GM21390 (cell line): ENCODE measurements at regions not wholly inside any gene's neighbourhood (a gene's known extent, or its start where the extent isn't known, plus 50 kb on each side); places are given as distances from the start of the nearest gene placed in this dataset.

Source experiments
- ATAC-seq: cut with Tn5 transposase; IDR thresholded peaks from one replicate; pipeline ENCODE4 v1.9.1; 2021; ENCODE audit not compliant: unreplicated experiment

GRCh38 chr10:88023676-88024075 lies 160.3 kb downstream of the PTEN start:
- no peak for ATAC-seq

GRCh38 chr10:88026031-88026430 lies 162.6 kb downstream of the PTEN start:
- ATAC-seq, result no peak

GRCh38 chr10:88027570-88027969 lies 164.1 kb downstream of the PTEN start:
- ATAC-seq, result no peak

GRCh38 chr10:88028072-88028471 lies 164.6 kb downstream of the PTEN start:
- no peak for ATAC-seq

- ATAC-seq, result no peak
These were observed 165.2 kb downstream of the PTEN start for GRCh38 chr10:88028654-88029053.

GRCh38 chr10:88032566-88032965 lies 169.1 kb downstream of the PTEN start:
- ATAC-seq, result no peak

DNA sequence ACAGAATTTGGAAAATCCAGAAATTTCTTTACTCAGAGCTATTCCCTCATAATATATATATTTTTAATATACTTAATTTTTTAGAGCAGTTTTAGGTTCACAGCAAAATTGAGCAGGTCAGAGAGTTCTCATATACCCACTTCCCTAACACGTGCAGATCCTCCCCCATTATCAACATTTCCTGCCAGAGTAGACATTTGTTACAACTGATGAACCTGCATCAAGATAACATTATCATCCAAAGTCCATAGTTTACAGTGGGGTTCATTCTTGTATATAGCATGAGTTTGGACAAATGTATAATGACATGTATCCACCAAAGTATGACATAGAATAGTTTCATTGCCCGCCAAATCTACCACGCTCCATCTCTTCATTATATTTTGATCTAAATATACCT lies 170.0 kb downstream of the PTEN start:
- no peak for ATAC-seq

DNA sequence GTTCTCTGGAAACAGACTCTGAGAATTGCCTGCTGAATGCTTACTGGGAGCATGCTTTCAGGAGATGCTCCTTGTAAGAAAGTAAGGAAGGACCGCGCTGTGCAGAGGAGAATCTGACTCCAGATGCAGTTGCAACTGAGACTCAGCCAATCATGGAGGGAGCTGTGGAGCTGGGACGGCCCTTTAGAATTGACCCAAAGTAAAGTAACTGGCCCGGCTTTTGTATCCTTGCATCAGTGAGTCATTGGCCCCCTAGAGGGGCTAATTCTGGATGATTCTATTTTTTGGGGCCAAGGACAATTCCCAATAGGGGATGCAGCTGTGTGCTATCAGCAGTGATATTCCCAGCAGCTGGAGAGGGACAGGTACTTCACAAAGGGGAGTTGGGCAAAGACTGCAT lies 170.4 kb downstream of the PTEN start:
- ATAC-seq, result no peak

DNA sequence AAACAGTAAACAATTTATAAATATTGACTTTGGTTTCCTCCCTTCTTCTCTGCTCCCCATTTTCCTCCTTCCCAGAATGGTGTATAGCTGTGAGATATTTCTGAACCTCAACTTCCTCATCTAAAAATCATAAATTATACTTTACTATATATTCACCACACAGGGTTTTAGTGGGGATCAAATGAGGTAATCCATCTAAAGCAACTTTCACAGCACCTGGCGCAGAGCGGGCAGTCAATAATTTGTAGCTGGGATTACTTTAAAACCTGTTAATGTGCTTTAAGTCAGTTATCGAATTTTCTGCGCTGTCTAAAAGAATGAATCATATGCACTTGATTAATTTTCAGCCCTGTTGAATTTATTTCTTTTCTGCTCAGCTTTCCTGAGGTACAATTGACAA lies 172.7 kb downstream of the PTEN start:
- ATAC-seq, result no peak

GRCh38 chr10:88037623-88038022 lies 174.2 kb downstream of the PTEN start:
- no peak for ATAC-seq

DNA sequence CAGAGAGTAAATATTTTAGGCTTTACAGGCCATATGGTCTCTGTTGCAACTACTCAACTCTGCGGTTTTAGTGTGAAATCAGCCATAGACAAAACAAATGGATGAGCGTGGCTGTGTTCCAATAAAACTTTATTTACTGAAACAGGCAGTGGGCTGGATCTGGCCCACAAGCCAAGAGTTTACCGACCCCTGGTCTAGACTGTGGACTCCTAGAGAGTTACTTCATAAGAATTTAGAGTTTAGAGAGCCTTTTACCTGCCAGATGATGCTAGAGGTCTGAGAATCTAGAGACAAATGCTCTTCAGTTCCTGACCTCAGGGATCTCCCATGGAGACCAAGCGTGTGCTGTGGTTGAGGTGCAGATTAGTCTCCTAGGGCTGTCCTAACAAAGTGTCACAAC lies 174.8 kb downstream of the PTEN start:
- ATAC-seq, result no peak

DNA sequence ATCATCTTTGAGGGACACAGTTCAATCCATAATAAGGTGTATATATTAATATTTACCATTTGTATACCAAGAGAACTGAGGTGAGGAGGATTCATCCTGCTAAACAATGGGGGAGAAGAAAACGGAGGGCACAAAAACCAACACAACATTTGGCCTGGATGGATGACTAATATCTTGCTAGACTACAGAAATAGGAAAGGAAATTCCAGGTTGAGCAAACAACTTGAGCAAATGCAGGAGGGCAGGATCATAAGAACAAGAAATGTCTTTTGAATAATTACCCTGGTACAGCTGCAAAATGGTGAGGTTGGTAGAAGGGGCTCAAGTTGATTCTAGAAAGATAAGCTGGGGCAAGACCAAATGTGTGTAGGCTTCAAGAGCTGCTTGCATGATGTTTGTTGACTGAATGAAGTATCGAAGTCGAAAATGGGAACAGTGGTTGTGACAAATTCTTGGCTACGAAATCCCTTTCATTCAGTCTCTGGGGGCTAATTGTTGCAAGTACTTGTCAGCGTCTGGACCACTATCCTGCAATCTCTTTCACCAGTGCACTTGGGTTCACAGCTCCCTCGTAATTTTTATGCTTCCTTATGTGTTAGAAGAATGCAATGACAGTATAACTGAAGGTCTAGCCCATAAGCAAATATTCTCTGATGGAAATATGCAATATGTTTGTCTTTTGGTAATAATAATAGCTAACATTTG lies 176.2 kb downstream of the PTEN start:
- no peak for ATAC-seq

DNA sequence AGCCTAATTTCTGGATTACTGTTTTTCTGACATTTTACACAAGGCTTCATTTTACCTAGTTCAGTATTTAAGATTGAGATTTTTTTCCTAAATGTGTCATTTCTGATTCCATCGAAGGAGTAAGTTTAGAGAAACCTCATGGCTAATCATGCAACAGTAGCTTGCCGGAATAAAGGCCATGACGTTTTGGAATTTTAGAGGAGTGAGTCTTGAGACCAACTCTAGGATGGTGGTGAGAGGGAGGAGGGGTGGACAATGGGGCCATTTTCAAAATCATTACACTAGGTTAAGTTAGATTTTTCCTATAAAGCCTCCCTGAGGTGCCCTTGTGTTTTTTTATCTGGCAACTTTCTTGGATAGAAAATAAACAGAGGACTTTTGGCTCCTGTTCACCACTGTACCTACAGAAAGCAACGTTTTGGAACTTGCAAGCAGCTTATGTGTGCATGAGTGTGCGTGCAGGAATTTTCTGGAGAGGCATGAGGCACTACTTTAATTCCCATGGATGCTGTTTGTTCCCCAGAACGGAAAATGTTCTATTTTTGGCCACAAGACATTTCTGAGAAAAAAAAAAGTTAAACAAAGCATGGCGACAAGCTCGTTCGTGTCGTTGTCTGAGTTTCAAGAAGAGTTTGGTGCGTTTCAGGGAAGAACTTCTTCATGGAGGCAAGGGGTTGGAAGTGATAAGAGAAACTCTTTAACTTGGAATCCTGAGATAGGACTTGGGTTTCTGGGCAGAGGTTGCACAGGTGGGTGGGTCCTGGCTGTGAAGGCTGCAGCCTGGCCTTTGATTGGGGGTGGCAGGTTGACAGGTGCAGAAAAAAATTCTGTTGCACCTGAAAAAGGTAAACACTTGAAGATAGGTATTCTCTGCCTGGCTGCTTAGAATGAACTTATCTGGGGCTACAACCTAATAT lies 178.1 kb downstream of the PTEN start:
- no peak for ATAC-seq

DNA sequence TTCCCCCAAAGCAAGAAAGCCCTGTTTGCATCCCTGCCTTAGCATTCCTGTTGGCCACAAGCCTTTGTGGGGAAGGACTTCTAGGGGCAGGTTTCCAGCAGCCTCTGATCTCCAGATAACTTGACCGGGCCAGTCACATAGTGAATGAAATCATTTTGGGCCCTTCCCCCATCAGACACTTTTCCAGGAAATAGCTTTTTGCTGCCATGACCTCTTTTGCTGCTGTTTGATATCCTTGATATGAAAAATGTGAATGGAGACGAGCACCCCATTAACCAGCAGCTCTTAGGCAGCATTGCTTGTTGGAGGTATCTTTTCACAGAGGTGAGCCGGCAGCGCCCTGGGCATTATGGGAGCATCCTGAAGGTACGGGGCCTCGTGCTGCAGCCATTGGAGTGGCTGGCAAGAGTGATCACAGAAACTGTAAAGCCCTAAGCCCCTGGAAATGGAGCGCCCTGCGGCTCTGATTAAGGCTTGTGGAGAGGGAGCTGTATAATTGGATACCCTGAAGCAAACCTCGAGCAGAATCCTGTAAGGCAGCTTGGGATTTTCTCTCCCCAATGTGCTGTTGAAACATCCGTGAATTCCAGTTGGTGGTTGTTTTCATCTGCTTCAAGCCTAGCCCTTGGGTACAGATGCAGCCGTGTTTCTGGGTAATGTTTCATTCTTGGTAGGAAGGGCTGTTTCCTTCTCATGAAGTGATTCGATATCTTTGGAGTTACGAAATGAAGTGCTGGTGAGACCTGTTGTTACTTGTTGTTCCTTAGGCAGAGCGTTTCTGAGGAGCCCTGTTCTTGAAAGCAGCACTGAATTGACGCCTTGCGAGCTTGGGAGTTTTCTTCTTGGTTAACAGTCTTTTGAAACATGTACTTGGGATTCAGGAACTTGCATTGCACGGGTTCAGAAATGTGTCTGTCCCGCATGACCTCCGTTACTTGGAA lies 179.0 kb downstream of the PTEN start:
- ATAC-seq, result no peak

GRCh38 chr10:88045096-88045495 lies 181.7 kb downstream of the PTEN start:
- no peak for ATAC-seq

- no peak for ATAC-seq
These were observed 182.4 kb downstream of the PTEN start for GRCh38 chr10:88045656-88046415.

DNA sequence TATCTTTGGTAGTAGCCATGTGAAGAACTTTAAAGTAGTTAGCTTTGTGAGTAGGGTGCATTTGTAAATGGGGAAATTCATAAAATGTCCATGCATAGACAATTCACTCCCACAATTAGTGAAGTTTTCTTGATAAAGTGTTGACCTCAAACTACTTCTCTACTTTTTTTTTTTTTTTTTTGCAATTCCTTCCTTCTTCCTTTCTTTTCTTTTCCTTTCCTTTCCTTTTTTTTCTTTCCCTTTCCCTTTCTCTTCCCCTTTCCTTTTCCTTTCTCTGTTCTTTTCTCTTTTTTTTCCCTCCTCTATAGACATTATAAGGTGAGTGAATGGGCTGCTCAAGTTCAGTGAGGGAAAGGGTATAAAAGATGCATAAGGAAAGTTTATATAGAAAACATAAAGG lies 184.2 kb downstream of the PTEN start:
- no peak for ATAC-seq

DNA sequence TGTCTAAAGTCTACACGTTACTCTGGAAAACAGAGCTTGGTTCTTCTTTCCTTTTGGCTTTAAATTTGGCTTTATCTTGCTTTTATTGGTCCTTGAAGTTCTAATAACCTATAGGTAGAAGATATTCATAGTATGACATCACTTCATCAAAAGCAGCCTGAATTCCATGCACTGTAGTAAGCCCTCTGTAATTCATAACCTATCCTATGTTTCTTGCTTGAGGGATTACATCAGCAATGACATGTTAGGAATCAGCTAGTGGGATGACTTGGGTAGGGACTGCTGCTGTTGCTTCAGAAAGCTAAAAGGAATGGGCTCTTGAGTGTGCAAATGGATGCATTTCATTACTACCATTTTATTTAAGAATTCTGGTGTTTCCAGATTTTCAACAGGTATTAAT lies 184.9 kb downstream of the PTEN start:
- ATAC-seq, result no peak

GRCh38 chr10:88049204-88049603 lies 185.8 kb downstream of the PTEN start:
- ATAC-seq, result no peak

- no peak for ATAC-seq
These were observed 194.3 kb downstream of the PTEN start for GRCh38 chr10:88057720-88058119.

- no peak for ATAC-seq
These were observed 195.3 kb downstream of the PTEN start for GRCh38 chr10:88058750-88059149.
